NCI-H1105 treated with DMSO at 0.1 percent for 48 hours (cell line): ENCODE measurements at regions not wholly inside any gene's neighbourhood (a gene's known extent, or its start where the extent isn't known, plus 50 kb on each side); places are given as distances from the start of the nearest gene placed in this dataset.
"Not testable (repeated sequence)": the region's sequence is repeated elsewhere in the genome, so short reads cannot be mapped to it uniquely, and the experiment has no call there.

ENCODE experiments used
- DNase-seq: peaks from one replicate; lab custom pipeline; 2025; lab: John Stamatoyannopoulos, UW

GRCh38 chr15:39506146-39506545 is 74.7 kb upstream of the THBS1 start:
- no peak for DNase-seq

- no peak for DNase-seq
These were observed 72.3 kb upstream of the THBS1 start for GRCh38 chr15:39508536-39508935.

- no peak for DNase-seq
These were observed 70.7 kb upstream of the THBS1 start for GRCh38 chr15:39510001-39510701.

- DNase-seq, result no peak
These were observed 69.6 kb upstream of the THBS1 start for GRCh38 chr15:39511000-39511915.

GRCh38 chr15:39511916-39512260 is 69.0 kb upstream of the THBS1 start:
- DNase-seq, result no peak

GRCh38 chr15:39512643-39513042 is 68.2 kb upstream of the THBS1 start:
- no peak for DNase-seq

GRCh38 chr15:39513936-39514335 is 66.9 kb upstream of the THBS1 start:
- DNase-seq, result no peak

GRCh38 chr15:39514933-39515332 is 65.9 kb upstream of the THBS1 start:
- no peak for DNase-seq

GRCh38 chr15:39515765-39516164 is 65.1 kb upstream of the THBS1 start:
- DNase-seq, result no peak

GRCh38 chr15:39517122-39517855 is 63.6 kb upstream of the THBS1 start:
- no peak for DNase-seq

GRCh38 chr15:39523968-39524367 is 56.9 kb upstream of the THBS1 start:
- not testable (repeated sequence) for DNase-seq

GRCh38 chr15:39529457-39529856 is 51.4 kb upstream of the THBS1 start:
- DNase-seq, result no peak

- DNase-seq, result no peak
These were observed 50.2 kb upstream of the THBS1 start for GRCh38 chr15:39530480-39531342.
